HG03469 (cell line): ENCODE measurements at regions not wholly inside any gene's neighbourhood (a gene's known extent, or its start where the extent isn't known, plus 50 kb on each side); places are given as distances from the start of the nearest gene placed in this dataset.

ENCODE experiments used
- ATAC-seq: cut with Tn5 transposase; IDR thresholded peaks from one replicate; pipeline ENCODE4 v1.9.1; 2021; ENCODE audit warnings: mild to moderate bottlenecking, moderate library complexity, moderate number of reproducible peaks; ENCODE audit not compliant: unreplicated experiment

GRCh38 chr3:178048768-178049167 is 487.5 kb upstream of the KCNMB2 start:
- ATAC-seq = no peak

- no peak for ATAC-seq
Observed at GRCh38 chr3:178054471-178054870, 481.8 kb upstream of the KCNMB2 start.

- ATAC-seq = no peak
Observed at GRCh38 chr3:178055939-178056338, 480.3 kb upstream of the KCNMB2 start.

GRCh38 chr3:178056868-178057267 is 479.4 kb upstream of the KCNMB2 start:
- ATAC-seq = no peak

- no peak for ATAC-seq
Observed at GRCh38 chr3:178058629-178059028, 477.6 kb upstream of the KCNMB2 start.

- ATAC-seq = no peak
Observed at GRCh38 chr3:178059119-178059518, 477.1 kb upstream of the KCNMB2 start.

GRCh38 chr3:178059836-178060235 is 476.4 kb upstream of the KCNMB2 start:
- ATAC-seq = no peak

GRCh38 chr3:178060407-178060806 is 475.8 kb upstream of the KCNMB2 start:
- ATAC-seq = no peak

GRCh38 chr3:178062126-178062525 is 474.1 kb upstream of the KCNMB2 start:
- no peak for ATAC-seq

GRCh38 chr3:178063461-178063860 is 472.8 kb upstream of the KCNMB2 start:
- ATAC-seq = no peak

- ATAC-seq = no peak
Observed at GRCh38 chr3:178067721-178068120, 468.5 kb upstream of the KCNMB2 start.

GRCh38 chr3:178072391-178073305 is 463.6 kb upstream of the KCNMB2 start:
- ATAC-seq = no peak

- no peak for ATAC-seq
Observed at GRCh38 chr3:178073366-178073765, 462.9 kb upstream of the KCNMB2 start.

- no peak for ATAC-seq
Observed at GRCh38 chr3:178075344-178075743, 460.9 kb upstream of the KCNMB2 start.

GRCh38 chr3:178078953-178079352 is 457.3 kb upstream of the KCNMB2 start:
- no peak for ATAC-seq

GRCh38 chr3:178079966-178080365 is 456.3 kb upstream of the KCNMB2 start:
- ATAC-seq = no peak

GRCh38 chr3:178082326-178082906 is 453.8 kb upstream of the KCNMB2 start:
- no peak for ATAC-seq

GRCh38 chr3:178083906-178084866 is 452.1 kb upstream of the KCNMB2 start:
- no peak for ATAC-seq

- no peak for ATAC-seq
Observed at GRCh38 chr3:178084938-178085816, 451.1 kb upstream of the KCNMB2 start.

GRCh38 chr3:178085817-178086123 is 450.5 kb upstream of the KCNMB2 start:
- ATAC-seq = no peak
